Kidney epithelial cell (primary cell): ENCODE measurements at regions not wholly inside any gene's neighbourhood (a gene's known extent, or its start where the extent isn't known, plus 50 kb on each side); places are given as distances from the start of the nearest gene placed in this dataset.
"Not testable (repeated sequence)": the region's sequence is repeated elsewhere in the genome, so short reads cannot be mapped to it uniquely, and the experiment has no call there.

Experiments
- DNase-seq: peaks from one replicate; pipeline ENCODE4 v3.0.0-alpha.2; 2010; ENCODE audit warnings: low read depth
- H3K27me3 ChIP-seq: 2 replicates; pipeline ENCODE4 v1.6.0; 2011; ENCODE audit warnings: low read length; ENCODE audit not compliant: control insufficient read depth, insufficient read depth
- H3K36me3 ChIP-seq: 2 replicates; pipeline ENCODE4 v1.5.1; 2011; ENCODE audit warnings: low read length; ENCODE audit not compliant: control insufficient read depth, insufficient read depth
- H3K4me3 ChIP-seq: 2 replicates; pipeline ENCODE4 v1.5.1; 2011; ENCODE audit warnings: low read depth, mild to moderate bottlenecking, control low read depth, low read length
- TF ChIP-seq, protein P1 (sequence below): IDR thresholded peaks from 2 replicates; pipeline ENCODE4 v1.5.1; 2011; ENCODE audit warnings: mild to moderate bottlenecking, moderate library complexity, low read length, control low read depth, inconsistent platforms; ENCODE audit not compliant: insufficient read depth, poor library complexity, severe bottlenecking

DNA sequence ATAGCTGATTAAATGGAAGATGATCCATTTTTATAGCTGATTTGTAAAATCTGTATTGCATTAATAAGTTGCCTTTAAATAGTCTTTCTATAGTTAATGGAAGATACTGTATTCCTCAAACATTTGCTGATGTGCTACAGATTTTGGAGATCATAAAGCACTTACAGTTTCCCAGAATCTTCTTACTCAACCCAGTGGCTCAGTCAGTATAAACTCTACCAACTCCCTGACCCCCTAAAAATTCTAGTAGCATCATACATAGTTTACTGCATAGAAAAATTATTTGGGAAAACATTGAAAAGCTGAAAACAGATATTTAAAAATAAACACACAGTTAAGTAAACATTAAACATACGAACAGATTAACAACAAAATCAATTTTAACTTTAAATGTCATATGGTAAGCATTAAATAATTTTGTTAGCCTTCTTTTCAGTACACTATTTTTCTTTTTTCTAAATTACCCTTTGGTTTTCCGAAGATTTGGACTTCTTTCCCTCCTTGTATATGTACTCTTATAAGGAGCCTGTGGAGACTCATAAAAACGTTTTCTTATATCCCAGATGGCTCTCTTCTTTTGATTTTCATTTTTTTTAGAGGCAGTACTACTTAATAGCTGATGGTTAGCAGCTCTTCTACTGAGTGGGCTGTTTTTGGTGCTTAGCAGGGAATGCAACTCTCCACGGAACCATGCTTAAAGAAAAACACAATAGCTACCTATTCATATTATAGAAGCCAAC, 62.7 kb upstream of the BMP5 start:
- H3K4me3 ChIP-seq, result no peak overlapping the region
- TF ChIP-seq, protein P1, sequence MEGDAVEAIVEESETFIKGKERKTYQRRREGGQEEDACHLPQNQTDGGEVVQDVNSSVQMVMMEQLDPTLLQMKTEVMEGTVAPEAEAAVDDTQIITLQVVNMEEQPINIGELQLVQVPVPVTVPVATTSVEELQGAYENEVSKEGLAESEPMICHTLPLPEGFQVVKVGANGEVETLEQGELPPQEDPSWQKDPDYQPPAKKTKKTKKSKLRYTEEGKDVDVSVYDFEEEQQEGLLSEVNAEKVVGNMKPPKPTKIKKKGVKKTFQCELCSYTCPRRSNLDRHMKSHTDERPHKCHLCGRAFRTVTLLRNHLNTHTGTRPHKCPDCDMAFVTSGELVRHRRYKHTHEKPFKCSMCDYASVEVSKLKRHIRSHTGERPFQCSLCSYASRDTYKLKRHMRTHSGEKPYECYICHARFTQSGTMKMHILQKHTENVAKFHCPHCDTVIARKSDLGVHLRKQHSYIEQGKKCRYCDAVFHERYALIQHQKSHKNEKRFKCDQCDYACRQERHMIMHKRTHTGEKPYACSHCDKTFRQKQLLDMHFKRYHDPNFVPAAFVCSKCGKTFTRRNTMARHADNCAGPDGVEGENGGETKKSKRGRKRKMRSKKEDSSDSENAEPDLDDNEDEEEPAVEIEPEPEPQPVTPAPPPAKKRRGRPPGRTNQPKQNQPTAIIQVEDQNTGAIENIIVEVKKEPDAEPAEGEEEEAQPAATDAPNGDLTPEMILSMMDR, result no peak

DNA sequence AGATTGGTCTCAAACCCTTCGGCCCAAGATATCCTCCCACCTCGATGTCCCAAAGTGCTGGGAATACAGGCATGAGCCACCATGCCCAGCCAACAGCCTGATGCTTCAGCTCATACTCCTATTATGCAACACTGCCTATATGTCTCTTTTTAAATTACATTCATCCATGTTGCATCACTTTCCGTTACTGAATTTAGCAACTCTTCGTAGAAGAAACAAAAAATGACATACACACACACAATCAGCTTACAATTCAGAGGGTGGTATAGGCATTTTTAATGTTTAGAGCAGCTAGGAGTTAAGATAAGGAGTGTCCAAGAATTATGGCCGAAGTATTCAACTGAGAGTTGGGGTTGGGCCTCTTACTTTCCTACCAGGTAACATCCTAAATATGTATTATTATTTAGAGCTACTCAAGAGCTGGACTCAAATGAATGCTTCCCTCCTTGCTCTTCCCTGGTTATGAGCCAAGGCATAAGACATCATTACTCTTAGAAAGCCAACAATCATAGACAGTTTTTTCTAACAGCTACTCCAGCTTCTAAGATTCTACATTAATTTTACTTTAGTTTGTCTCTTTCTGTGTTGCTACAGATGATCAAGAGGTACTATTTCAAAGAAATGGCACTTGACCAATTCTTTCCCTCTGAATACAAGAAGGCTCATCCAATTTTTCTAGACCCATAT, 62.0 kb upstream of the BMP5 start:
- no peaks in the 10 kb centered on the region for H3K36me3 ChIP-seq
- H3K4me3 ChIP-seq, result no peak overlapping the region
- TF ChIP-seq, protein P1, result no peak
- no peak for DNase-seq
- no peaks in the 10 kb centered on the region for H3K27me3 ChIP-seq

More for the DNA sequence above, 62.7 kb upstream of the BMP5 start:
- no peak for DNase-seq
- no peaks in the 10 kb centered on the region for H3K36me3 ChIP-seq
- no peaks in the 10 kb centered on the region for H3K27me3 ChIP-seq

DNA sequence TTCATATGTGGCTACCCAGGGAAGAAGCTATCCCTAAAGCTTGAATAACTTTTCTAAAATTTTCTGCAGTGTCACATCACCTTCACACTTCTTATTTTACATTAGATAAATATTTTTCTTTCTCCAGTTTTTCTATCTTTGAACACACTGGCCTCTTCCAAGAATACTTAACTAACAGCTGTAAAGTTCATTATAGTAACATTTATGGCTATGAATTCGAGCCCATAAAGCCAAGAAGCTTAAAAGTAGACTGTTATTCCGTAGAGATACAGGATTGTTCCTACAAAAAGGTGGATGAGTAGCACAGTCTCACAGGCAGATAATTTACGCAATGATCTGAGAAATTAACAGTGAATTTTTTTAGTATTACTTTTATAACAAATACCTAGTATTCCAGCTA, 55.7 kb upstream of the BMP5 start:
- DNase-seq, result no peak
- TF ChIP-seq, protein P1, result no peak

DNA sequence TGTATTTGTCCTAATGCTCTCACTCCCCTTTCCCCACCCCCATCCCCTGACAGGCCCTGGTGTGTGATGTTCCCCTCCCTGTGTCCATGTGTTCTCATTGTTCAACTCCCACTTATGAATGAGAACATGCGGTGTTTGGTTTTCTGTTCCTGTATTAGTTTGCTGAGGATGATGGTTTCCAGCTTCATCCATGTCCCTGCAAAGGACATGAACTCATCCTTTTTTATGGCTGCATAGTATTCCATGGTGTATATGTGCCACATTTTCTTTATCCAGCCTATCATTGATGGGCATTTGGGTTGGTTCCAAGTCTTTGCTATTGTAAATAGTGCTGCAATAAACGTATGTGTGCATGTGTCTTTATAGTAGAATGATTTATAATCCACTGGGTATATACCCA, 52.3 kb upstream of the BMP5 start:
- DNase-seq, H3K27me3 ChIP-seq, H3K36me3 ChIP-seq, H3K4me3 ChIP-seq: not testable (repeated sequence)

More for the DNA sequence above, 55.7 kb upstream of the BMP5 start:
- H3K4me3 ChIP-seq, result no peak overlapping the region
- H3K36me3 ChIP-seq, result no peaks in the 10 kb centered on the region
- H3K27me3 ChIP-seq, result no peaks in the 10 kb centered on the region

DNA sequence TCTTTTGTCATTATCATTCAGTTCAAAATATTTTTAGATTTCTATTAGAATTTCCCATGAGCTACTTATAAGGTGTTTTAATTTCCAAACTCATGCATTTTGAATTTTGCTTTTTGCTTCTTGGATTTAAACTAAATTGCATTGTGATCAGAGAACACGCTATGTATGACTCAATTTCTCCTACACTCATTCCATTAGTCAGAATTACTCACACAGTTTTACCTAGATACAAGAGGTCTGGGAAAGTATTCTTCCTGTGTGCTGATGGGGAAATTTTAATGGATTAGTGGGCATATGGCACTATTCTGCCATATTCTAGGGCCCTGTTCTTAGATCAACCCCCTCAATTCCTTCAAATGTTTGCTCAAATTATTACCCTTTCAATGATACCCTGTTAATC, 49.9 kb upstream of the BMP5 start:
- H3K4me3 ChIP-seq, result no peak overlapping the region
- TF ChIP-seq, protein P1, result no peak
- peak; percentile 70 for DNase-seq
- H3K27me3 ChIP-seq, result no peaks in the 10 kb centered on the region
- no peaks in the 10 kb centered on the region for H3K36me3 ChIP-seq
